PC-9 (cell line): ENCODE measurements at regions not wholly inside any gene's neighbourhood (a gene's known extent, or its start where the extent isn't known, plus 50 kb on each side); places are given as distances from the start of the nearest gene placed in this dataset.

Experiments used
- EZH2 ChIP-seq: fragments of 200-600 bp; sonication (generic); IDR thresholded peaks from 2 replicates; pipeline ENCODE4 v1.8.0; 2017; ENCODE audit warnings: antibody characterized with exemption, low read depth
- TF ChIP-seq, protein P1 (sequence below): fragments of 200-600 bp; sonication (generic); conservative IDR thresholded peaks from 2 replicates; pipeline ENCODE4 v1.6.1; 2017; ENCODE audit warnings: mixed run types, antibody characterized with exemption, mild to moderate bottlenecking, moderate library complexity

DNA sequence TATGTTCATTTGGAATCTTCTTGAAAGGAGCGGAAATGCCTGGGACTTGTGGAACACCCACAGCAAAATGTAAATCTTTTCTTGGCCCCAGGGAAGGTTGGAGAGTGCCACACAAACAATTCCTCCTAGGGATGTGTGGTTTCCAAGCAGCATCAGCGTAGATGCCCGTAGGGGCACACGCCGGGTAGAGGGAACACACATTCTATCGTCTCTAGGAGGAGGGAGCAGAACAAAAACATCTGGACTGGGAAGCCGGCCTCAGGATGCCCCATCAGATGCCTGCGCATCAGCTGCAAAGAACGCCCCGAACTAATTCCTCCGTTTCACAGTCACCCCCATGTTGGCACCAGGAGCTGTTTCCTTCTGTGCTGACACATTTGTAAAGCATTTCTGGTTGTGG, 357.9 kb upstream of the ZFHX3 start:
- TF ChIP-seq, protein P1, sequence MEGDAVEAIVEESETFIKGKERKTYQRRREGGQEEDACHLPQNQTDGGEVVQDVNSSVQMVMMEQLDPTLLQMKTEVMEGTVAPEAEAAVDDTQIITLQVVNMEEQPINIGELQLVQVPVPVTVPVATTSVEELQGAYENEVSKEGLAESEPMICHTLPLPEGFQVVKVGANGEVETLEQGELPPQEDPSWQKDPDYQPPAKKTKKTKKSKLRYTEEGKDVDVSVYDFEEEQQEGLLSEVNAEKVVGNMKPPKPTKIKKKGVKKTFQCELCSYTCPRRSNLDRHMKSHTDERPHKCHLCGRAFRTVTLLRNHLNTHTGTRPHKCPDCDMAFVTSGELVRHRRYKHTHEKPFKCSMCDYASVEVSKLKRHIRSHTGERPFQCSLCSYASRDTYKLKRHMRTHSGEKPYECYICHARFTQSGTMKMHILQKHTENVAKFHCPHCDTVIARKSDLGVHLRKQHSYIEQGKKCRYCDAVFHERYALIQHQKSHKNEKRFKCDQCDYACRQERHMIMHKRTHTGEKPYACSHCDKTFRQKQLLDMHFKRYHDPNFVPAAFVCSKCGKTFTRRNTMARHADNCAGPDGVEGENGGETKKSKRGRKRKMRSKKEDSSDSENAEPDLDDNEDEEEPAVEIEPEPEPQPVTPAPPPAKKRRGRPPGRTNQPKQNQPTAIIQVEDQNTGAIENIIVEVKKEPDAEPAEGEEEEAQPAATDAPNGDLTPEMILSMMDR: no peak
- no peak for TF ChIP-seq EZH2
